ENCODE measurements at regions not wholly inside any gene's neighbourhood (a gene's known extent, or its start where the extent isn't known, plus 50 kb on each side); places are given as distances from the start of the nearest gene placed in this dataset.

DNA sequence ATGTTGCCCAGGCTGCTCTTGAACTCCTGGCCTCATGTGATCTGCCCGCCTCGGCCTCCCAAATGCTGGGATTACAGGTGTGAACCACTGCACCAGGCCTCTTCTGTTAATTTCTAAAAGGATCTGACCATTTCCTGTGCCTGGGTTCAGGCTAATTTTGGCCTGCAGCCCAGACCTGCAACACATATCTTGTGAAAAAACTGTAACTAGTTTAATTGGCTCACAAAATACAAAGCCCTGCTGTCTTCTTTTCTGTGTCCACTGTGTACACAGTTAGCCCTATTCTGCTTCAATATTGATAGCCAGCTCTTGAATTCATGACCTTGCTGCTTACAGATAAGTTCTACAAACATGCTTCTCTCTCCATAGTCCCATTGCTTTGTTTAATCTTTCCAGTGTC, 753.5 kb downstream of the PDHA2 start:
- DNase-seq, result no peak

GRCh38 chr4:96598465-96598864, 758.6 kb downstream of the PDHA2 start:
- no peak for DNase-seq

DNA sequence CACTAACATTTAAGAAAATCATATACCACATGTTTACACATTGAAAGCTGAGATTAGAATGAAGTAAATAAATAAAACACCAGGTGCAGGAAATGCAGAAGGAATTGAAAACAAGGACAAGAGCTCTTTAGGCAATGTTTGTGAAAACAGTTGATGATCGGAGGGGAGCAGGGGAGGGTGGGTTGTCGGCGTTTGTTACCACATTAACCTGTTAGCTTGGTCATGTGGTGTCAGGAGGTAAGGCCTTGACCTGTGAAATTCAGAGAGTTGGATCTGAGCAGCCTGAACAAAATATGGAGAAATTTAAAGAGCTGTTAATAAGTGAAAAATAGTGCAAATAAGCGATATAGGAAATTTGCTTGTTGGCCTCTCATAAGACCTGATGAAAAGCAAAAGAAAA, 759.9 kb downstream of the PDHA2 start:
- no peak for DNase-seq

- no peak for DNase-seq
Measured at GRCh38 chr4:96602661-96603060, 762.8 kb downstream of the PDHA2 start.

- DNase-seq, result no peak
Measured at GRCh38 chr4:96603641-96604040, 763.7 kb downstream of the PDHA2 start.

- no peak for DNase-seq
Measured at GRCh38 chr4:96606451-96606850, 766.6 kb downstream of the PDHA2 start.

GRCh38 chr4:96626023-96626422, 786.1 kb downstream of the PDHA2 start:
- DNase-seq, result no peak

DNA sequence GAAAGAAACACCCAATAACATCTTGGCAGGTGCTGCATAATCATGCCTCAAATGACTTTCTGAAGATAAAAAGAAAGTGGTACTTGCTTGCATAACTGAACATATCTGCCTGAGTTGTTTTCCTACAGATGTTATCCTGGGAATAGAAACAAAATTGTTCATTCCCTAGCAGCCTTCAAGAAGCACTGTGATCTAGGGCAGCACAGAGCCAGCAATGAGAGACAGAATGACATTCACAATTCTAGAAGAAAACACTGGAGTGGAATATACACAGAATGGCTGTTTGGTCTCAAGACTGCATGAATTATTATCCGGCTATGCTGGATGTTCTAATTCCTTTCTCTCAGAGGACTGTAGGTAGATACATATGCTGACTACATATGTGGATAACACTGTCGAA, 790.9 kb downstream of the PDHA2 start:
- no peak for DNase-seq

GRCh38 chr4:96637971-96638412, 798.1 kb downstream of the PDHA2 start:
- DNase-seq, result no peak

DNA sequence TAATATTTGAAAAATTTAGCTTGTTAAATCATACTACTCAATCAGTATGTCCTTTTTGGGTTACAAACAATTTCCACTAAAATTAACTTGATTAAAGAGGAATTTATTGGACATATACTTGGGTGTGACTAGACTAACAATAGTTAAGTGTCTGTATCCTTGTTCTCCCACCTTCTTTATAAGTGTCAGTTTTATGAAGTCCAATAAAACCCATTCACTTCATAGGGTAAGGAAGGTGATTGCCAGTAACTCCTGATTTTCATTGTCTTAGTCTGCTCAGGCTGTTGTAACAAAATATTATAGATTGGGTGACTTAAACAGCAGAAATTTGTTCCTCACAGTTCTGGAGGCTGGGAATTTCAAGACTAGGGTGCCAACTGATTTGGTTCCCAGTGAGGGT, 800.0 kb downstream of the PDHA2 start:
- no peak for DNase-seq

DNA sequence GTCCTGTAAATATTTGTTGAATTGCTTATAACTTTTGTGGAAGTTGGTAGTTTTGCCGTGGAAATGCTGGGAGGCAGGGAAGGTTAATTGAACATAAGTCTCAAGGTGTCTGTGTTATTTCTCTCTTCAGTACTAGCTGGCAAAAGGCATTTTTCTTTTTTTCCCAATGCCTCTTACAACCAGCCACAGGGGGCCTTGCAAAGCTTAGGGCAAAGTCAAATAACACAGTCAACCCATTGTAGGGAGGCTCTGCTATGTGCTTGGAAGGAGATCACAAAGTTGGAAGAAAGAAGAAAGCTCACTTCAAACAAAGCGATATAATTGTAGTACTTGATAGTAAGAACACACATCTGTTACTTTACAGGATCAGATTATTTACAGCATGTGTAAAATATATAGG, 802.6 kb downstream of the PDHA2 start:
- no peak for DNase-seq

- DNase-seq, result no peak
Measured at GRCh38 chr4:96646146-96646545, 806.3 kb downstream of the PDHA2 start.

DNA sequence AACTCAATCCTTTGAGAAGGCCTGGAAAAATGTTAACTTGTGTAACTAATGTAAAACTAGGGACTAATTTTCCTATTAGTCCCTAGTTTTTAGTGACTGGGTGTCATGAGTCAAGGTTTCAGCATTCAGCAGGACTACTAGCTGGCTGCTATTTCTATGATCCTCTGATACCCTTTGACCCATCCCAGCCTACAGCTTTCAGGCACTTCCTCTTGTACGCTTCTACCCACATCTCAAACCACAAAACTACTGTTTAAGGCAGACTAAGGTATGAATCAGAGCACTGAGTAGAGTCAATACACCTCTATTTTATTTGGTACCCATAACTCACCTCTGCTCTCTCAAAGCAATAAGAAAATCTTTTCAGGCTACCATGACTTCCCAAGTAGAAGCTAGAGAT, 809.6 kb downstream of the PDHA2 start:
- no peak for DNase-seq

DNA sequence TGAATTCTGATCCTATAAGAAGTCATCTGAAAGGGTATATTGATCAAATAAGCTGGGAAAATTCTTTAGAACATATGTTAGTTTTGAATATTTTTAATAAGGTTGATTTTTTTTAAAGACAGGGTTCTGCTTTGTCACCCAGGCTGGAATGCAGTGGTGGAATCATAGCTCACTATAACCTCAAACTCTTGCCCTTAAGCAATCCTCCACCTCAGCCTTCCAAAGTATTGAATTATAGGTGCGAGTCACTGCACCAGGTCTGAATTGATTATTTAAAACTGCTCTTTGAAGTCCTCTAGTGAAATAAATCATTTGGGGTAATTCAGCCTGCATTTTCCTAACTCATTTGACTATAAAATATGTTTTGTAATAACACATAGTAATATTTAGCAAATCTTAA, 812.3 kb downstream of the PDHA2 start:
- no peak for DNase-seq

DNA sequence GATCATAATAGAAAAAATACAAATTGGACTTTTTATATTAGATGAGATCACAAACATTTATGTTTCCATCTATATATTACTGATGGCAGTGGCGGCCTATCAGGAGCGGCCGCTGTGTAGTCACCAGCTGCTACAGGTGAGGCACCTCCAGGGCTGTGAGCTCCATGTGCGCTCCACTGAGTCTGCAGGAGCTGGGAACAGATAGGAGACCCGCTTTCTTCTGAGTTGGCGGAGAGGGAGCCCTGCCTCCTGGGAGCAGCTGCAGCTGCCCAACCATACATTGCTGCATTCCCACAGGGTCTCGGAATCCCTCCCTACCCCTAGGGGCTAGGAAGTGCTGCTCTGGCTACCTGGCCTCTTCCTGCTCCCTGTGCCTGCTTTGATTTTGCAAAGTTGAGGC, 812.9 kb downstream of the PDHA2 start:
- no peak for DNase-seq

DNA sequence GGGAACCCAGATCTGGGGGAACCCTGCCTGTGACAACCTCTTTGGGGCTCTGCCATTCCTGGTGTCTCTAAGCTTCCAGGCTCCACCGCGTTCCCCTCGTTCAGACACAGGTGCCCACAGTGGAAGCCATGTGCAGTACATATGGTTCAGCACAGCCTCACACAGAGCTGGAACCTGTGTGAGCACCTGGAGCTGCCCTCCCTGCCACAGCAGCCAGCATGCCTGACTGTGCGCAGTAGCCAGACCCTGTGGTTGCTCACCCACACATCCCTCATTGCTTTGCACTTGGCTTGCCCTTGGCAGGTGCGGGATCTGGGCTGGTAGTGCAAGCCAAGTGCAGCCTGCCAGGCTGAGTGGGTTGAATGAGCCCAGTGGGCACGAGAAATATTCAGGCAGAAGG, 814.2 kb downstream of the PDHA2 start:
- DNase-seq, result no peak

DNA sequence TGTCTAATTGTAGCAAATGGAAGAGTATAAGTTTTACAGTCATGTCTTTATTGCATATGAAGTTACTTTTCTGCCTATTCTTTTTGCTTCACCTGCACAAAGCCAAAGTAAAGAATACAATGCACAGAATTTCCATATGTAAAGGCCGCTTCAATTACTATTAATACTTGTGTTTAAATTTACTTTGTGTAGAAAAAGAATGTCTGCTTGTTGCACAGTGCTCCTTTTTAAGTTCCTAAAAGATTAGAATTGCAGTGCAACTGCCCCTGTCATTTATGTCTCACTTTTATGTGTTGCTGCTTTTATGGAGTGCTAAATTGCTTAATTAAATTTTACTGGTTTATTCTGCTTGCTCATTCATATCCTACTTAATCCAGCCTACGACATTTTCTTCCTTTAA, 830.5 kb downstream of the PDHA2 start:
- DNase-seq, result no peak

DNA sequence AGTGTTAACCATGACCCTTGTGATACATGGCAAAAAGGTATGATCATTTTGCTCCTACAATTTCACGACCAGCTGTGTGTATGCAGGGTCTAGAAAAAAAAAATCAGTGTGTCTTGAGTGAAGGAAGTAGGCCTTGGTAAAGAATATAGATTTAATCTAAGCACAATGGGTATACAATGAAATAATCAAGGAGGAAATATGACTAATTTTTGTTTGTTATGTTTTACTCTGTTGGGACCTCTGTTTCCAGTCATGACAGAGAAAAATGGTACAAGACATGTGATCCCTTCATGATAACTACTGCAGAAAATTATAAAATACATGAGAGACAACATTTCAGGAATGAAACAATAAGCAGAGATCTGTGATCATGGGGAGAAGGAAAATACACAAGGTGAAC, 835.5 kb downstream of the PDHA2 start:
- DNase-seq, result no peak

DNA sequence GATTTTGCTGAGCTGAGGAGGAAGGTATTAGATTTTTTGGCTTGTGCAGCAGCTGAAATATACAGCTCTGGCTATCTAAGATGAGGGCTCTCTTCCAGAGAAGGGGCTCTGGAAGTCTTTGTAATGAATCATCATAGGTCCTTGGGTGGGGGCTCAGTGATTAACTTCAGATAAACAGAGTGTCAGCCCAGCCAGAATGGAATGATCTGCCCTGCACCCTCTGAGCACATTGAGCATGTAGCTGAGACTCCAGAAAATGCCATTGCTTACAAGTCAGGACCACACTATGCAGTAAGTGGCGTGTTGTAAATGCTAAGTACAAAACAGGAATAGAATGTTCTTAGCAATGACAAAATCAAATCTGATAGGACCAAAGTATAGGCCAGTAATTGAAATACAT, 836.0 kb downstream of the PDHA2 start:
- DNase-seq, result no peak

- no peak for DNase-seq
Measured at GRCh38 chr4:96676754-96677435, 837.0 kb downstream of the PDHA2 start.

DNA sequence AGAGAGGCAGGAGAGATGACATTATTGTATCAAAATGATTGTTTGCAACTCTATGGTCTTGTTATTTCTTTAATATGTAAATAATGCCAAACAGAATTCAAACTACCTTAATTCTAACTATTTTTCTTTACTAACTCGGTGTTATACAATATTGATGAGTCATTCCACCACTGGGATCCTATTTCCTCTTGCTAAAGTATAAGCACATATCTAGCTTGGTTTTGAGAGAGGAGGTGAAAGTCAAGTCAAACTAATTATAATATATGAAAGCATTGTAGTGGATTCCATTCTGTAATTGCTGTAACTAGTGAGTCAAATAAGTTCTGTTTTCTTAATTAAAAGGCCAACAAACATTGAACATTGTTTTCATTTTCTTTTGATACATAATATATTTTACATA, 837.6 kb downstream of the PDHA2 start:
- DNase-seq, result no peak

DNA sequence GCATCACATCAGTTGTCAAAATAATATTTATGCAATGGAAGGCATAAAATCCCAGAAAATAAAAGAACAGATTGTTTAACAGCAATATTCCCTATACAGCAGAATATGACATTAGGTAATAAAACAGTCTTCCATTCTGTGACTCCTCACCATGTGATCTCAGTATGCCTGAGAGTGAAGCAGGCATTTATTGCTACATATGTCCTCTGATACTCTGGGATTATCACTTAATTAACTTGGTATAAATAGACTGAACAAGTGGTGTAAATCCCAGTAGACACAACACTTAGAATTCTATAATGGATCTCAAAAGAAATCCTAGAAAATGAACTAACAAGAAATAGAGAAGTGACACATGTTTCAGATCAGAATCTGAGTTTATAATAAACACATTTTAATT, 841.3 kb downstream of the PDHA2 start:
- no peak for DNase-seq

- DNase-seq, result no peak
Measured at GRCh38 chr4:96685691-96686090, 845.8 kb downstream of the PDHA2 start.

GRCh38 chr4:96691521-96691920, 851.6 kb downstream of the PDHA2 start:
- DNase-seq, result no peak

- no peak for DNase-seq
Measured at GRCh38 chr4:96698831-96699230, 858.9 kb downstream of the PDHA2 start.

- DNase-seq, result no peak
Measured at GRCh38 chr4:96703265-96703664, 863.4 kb downstream of the PDHA2 start.

Data from right hindlimb (tissue), 1 donor.